H1 (cell line): ENCODE measurements at regions not wholly inside any gene's neighbourhood (a gene's known extent, or its start where the extent isn't known, plus 50 kb on each side); places are given as distances from the start of the nearest gene placed in this dataset.

Experiments used
- CTCF ChIA-PET: fragments of 300-600 bp; sonication (Branson Sonifier 250); formaldehyde crosslinking; loops from one replicate; lab custom pipeline; 2021; ENCODE audit not compliant: partially characterized antibody; lab: Charles Lee
- POLR2A ChIA-PET: fragments of 300-600 bp; sonication (Branson Sonifier 250); formaldehyde crosslinking; loops from one replicate; lab custom pipeline; 2021; ENCODE audit warnings: inconsistent platforms; ENCODE audit not compliant: partially characterized antibody; lab: Charles Lee
- DNase-seq, 2 experiments: peaks; one replicate each; pipeline versions ENCODE4 v3.0.0 to v3.0.0-alpha.2; 2010 to 2022; ENCODE audit warnings: low spot score in 2 of 2, low read depth in 1 of 2, mixed read lengths in 1 of 2
- FAIRE-seq: peaks from 2 replicates; lab custom pipeline; 2011; peaks lifted over from hg19 to GRCh38; lab: Jason Lieb, UNC
- H2AFZ ChIP-seq: 2 replicates; pipeline ENCODE4 v1.8.1; 2012; ENCODE audit warnings: low read length, inconsistent platforms
- H2AK5ac ChIP-seq: 2 replicates; pipeline ENCODE4 v1.6.1; 2013; ENCODE audit warnings: low read depth, low read length
- H2BK120ac ChIP-seq: replicated peaks from 2 replicates; pipeline ENCODE3; 2013; ENCODE audit warnings: low read depth, low read length, inconsistent platforms
- H2BK12ac ChIP-seq: 2 replicates; pipeline ENCODE4 v1.6.1; 2013; ENCODE audit warnings: low read depth, low read length
- H2BK15ac ChIP-seq: 2 replicates; pipeline ENCODE4 v1.6.1; 2013; ENCODE audit warnings: low read length
- H2BK20ac ChIP-seq: 2 replicates; pipeline ENCODE4 v1.6.1; 2013; ENCODE audit warnings: low read length
- H2BK5ac ChIP-seq: 2 replicates; pipeline ENCODE4 v1.6.1; 2013; ENCODE audit warnings: low read depth, low read length
- H3K14ac ChIP-seq: 2 replicates; pipeline ENCODE4 v1.6.1; 2013; ENCODE audit warnings: inconsistent platforms; ENCODE audit not compliant: insufficient read length
- H3K18ac ChIP-seq: 2 replicates; pipeline ENCODE4 v1.6.1; 2013; ENCODE audit warnings: low read length; ENCODE audit errors: extremely low read depth
- H3K23ac ChIP-seq: 2 replicates; pipeline ENCODE4 v1.6.1; 2013; ENCODE audit warnings: inconsistent platforms; ENCODE audit not compliant: insufficient read length
- H3K23me2 ChIP-seq: 2 replicates; pipeline ENCODE4 v1.6.1; 2013; ENCODE audit warnings: low read depth, low read length
- H3K27ac ChIP-seq: 2 replicates; pipeline ENCODE4 v1.6.1; 2011; ENCODE audit warnings: low read depth, low read length, inconsistent platforms
- H3K27me3 ChIP-seq, 4 experiments: replicated peaks in 1 of 4; 1 replicate in 1 of 4; 2 replicates in 3 of 4; pipeline versions ENCODE4 v1.6.1 to v1.8.1; 2011 to 2013; ENCODE audit warnings: low read length in 3 of 4, mild to moderate bottlenecking in 3 of 4, inconsistent platforms in 2 of 4, mixed read lengths in 2 of 4, moderate library complexity in 1 of 4; ENCODE audit not compliant: control insufficient read depth in 3 of 4, insufficient read depth in 3 of 4; ENCODE audit errors: extremely low read depth in 1 of 4
- H3K36me3 ChIP-seq, 4 experiments: 2 replicates each; pipeline versions ENCODE4 v1.6.1 to v1.8.1; 2011 to 2013; ENCODE audit warnings: mild to moderate bottlenecking in 4 of 4, low read length in 3 of 4, moderate library complexity in 2 of 4, control low read depth in 1 of 4, inconsistent platforms in 1 of 4; ENCODE audit not compliant: insufficient read depth in 4 of 4, control insufficient read depth in 2 of 4
- H3K4ac ChIP-seq: replicated peaks from 2 replicates; pipeline ENCODE3; 2013; ENCODE audit warnings: low read length, low read depth, mixed read lengths, inconsistent platforms; ENCODE audit not compliant: insufficient read length
- H3K4me1 ChIP-seq, 4 experiments: replicated peaks in 1 of 4; 1 replicate in 1 of 4; 2 replicates in 3 of 4; pipeline versions ENCODE4 v1.6.1 to v1.8.1; 2011 to 2013; ENCODE audit warnings: low read length in 3 of 4, inconsistent platforms in 2 of 4, mixed read lengths in 1 of 4; ENCODE audit not compliant: insufficient read depth in 4 of 4, control insufficient read depth in 3 of 4
- H3K4me2 ChIP-seq, 2 experiments: 2 replicates each; pipeline versions ENCODE4 v1.6.1 to v1.8.1; 2011 to 2013; ENCODE audit warnings: low read depth in 2 of 2, low read length in 2 of 2, control low read depth in 1 of 2, inconsistent platforms in 1 of 2, mild to moderate bottlenecking in 1 of 2; ENCODE audit not compliant: insufficient read depth in 1 of 2
- H3K4me3 ChIP-seq, 4 experiments: fragments of 200-600, 300-600 bp in 1 of 4; sonication (generic), shearing (Covaris generic), sonication (Bioruptor Twin) in 1 of 4; 2 replicates each; pipeline versions ENCODE4 v1.5.1 to v1.8.1; 2011 to 2016; ENCODE audit warnings: low read length in 4 of 4, low read depth in 3 of 4, control low read depth in 2 of 4, inconsistent platforms in 2 of 4, mild to moderate bottlenecking in 2 of 4, mixed read lengths in 1 of 4, moderate library complexity in 1 of 4; ENCODE audit not compliant: insufficient read depth in 2 of 4; ENCODE audit errors: extremely low read depth in 1 of 4
- H3K56ac ChIP-seq: replicated peaks from 2 replicates; pipeline ENCODE3; 2013; ENCODE audit warnings: low read depth, mild to moderate bottlenecking, mixed read lengths, low read length, inconsistent platforms; ENCODE audit not compliant: insufficient read length
- H3K79me1 ChIP-seq: 2 replicates; pipeline ENCODE4 v1.6.1; 2013; ENCODE audit warnings: low read depth, low read length, control low read depth
- H3K79me2 ChIP-seq, 2 experiments: 2 replicates each; pipeline versions ENCODE4 v1.6.1 to v1.8.1; 2012 to 2013; ENCODE audit warnings: low read length in 2 of 2, mild to moderate bottlenecking in 2 of 2, inconsistent platforms in 1 of 2; ENCODE audit not compliant: insufficient read depth in 2 of 2, control insufficient read depth in 1 of 2
- H3K9ac ChIP-seq, 4 experiments: replicated peaks in 1 of 4; 1 replicate in 1 of 4; 2 replicates in 3 of 4; pipeline versions ENCODE4 v1.6.1 to v1.8.1; 2011 to 2013; ENCODE audit warnings: low read depth in 3 of 4, low read length in 3 of 4, control low read depth in 2 of 4, mild to moderate bottlenecking in 2 of 4, moderate library complexity in 2 of 4, inconsistent platforms in 1 of 4; ENCODE audit errors: extremely low read depth in 1 of 4
- H3K9me3 ChIP-seq, 2 experiments: 2 replicates each; pipeline versions ENCODE4 v1.6.1 to v1.8.1; 2012 to 2013; ENCODE audit warnings: mild to moderate bottlenecking in 2 of 2, moderate library complexity in 2 of 2, control low read depth in 1 of 2, inconsistent platforms in 1 of 2, low read depth in 1 of 2, low read length in 1 of 2, mixed read lengths in 1 of 2; ENCODE audit not compliant: insufficient read depth in 2 of 2
- H4K20me1 ChIP-seq, 2 experiments: replicated peaks in 1 of 2; 2 replicates each; pipeline versions ENCODE3 to v1.8.1; 2011 to 2013; ENCODE audit warnings: inconsistent platforms in 2 of 2, low read length in 2 of 2, mild to moderate bottlenecking in 1 of 2; ENCODE audit not compliant: insufficient read depth in 2 of 2, control insufficient read depth in 1 of 2
- H4K5ac ChIP-seq: 2 replicates; pipeline ENCODE4 v1.6.1; 2013; ENCODE audit warnings: low read length, low read depth, mixed read lengths, inconsistent platforms; ENCODE audit not compliant: insufficient read length
- H4K8ac ChIP-seq: 2 replicates; pipeline ENCODE4 v1.8.0; 2013; ENCODE audit warnings: mild to moderate bottlenecking, moderate library complexity, low read length, inconsistent platforms; ENCODE audit not compliant: insufficient read depth; ENCODE audit errors: extremely low read depth
- H4K91ac ChIP-seq: replicated peaks from 2 replicates; pipeline ENCODE3; 2013; ENCODE audit warnings: low read length, mixed read lengths, inconsistent platforms; ENCODE audit not compliant: insufficient read length
- PHF8 ChIP-seq: fragments of 200-600 bp; sonication (generic); conservative IDR thresholded peaks from 2 replicates; pipeline ENCODE4 v1.7.1; 2012; ENCODE audit warnings: low read depth, mild to moderate bottlenecking, inconsistent platforms, low read length, moderate library complexity
- YY1 ChIP-seq: IDR thresholded peaks from 2 replicates; pipeline ENCODE4 v1.6.1; 2011; ENCODE audit warnings: low read depth, mild to moderate bottlenecking, low read length
- WGBS, 2 experiments: shearing (Covaris generic) in 1 of 2; methylation state at CpG; one replicate each; pipeline versions ENCODE4 v1.1.6 to v1.1.7; 2013 to 2015; ENCODE audit warnings: low lambda C conversion rate in 2 of 2, mixed read lengths in 2 of 2, inconsistent platforms in 1 of 2, low coverage in 1 of 2, missing lambda C conversion rate in 1 of 2; ENCODE audit not compliant: insufficient replicate concordance in 2 of 2, insufficient coverage in 1 of 2, insufficient read length in 1 of 2; ENCODE audit errors: extremely low coverage in 1 of 2, missing lambda C conversion rate in 1 of 2; 5-methylcytosine and 5-hydroxymethylcytosine counted together

DNA sequence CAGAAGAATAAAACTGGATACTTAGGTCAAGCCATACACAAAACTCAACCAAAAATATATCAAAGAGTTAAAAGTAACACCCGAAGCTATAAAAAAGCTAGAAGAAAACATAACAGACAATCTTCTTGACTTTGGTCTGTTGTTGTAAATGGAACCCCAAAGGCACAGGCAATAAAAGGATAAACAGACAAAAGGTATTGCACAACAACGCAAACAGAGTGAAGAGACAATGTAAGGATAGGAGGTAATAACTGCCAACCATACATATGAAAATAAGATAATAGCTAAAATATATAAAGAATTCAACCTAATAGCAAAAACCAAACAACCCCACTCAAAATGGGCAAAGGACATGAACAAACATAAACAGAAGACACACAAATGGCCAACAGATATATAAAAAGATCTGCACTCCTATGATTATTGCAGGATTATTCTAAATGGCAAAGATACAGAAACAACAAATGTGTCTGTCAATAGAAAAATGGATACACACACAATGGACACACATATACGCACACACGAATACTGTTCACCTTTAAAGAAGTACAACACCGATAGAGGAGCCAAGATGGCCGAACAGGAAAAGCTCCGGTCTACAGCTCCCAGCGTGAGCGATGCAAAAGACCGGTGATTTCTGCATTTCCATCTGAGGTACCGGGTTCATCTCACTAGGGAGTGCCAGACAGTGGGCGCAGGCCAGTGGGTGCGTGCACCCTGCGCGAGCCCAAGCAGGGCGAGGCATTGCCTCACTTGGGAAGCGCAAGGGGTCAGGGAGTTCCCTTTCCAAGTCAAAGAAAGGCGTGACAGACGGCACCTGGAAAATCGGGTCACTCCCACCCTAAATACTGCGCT, 1137.1 kb downstream of the FSCB start:
- ChIA-PET POLR2A (interaction anchor here (0.6 kb wide), 1 partner anchor 249 kb away, joined by 3 read pairs; no protein-coding TSS in a partner anchor), CTCF (no interaction called here)
- Histone ChIP-seq H3K9me3 (peaks cover 0 to 2% of the 10 kb centered on the region in 2 experiments; a peak in 1 of 4 replicates), H3K4ac (no peak overlapping the region), H4K8ac (no peak overlapping the region), H2BK20ac (no peak overlapping the region), H3K23ac (no peak overlapping the region), H3K56ac (no peak overlapping the region), H2BK12ac (no peak overlapping the region), H3K9ac (no peak overlapping the region), H4K20me1 (no peaks in the 10 kb centered on the region), H3K79me1 (no peaks in the 10 kb centered on the region), H3K36me3 (no peaks in the 10 kb centered on the region), H3K23me2 (no peaks in the 10 kb centered on the region), H2BK5ac (no peak overlapping the region), H3K4me2 (no peak overlapping the region), H3K4me1 (no peaks in the 10 kb centered on the region), H3K4me3 (no peak overlapping the region), H2AFZ (no peak overlapping the region), H3K79me2 (no peaks in the 10 kb centered on the region), H3K18ac (no peak overlapping the region), H2AK5ac (no peak overlapping the region), H3K27me3 (no peaks in the 10 kb centered on the region), H4K91ac (no peak overlapping the region), H3K27ac (no peak overlapping the region), H3K14ac (no peak overlapping the region), H2BK15ac (no peak overlapping the region), H4K5ac (no peak overlapping the region), H2BK120ac (no peak overlapping the region)
- WGBS, 2 experiments = 98% methylated on average over 21 of the region's 21 CpGs; no CpG with 5 or more reads in 1 of the 2 experiments
- TF ChIP-seq PHF8 (no peak), YY1 (peak; percentile 21; the same call in 1 of the 2 replicates)
- DNase-seq (no peak), FAIRE-seq (no peak)
